ENCODE measurements at regions not wholly inside any gene's neighbourhood (a gene's known extent, or its start where the extent isn't known, plus 50 kb on each side); places are given as distances from the start of the nearest gene placed in this dataset.

- TF ChIP-seq, protein P1, sequence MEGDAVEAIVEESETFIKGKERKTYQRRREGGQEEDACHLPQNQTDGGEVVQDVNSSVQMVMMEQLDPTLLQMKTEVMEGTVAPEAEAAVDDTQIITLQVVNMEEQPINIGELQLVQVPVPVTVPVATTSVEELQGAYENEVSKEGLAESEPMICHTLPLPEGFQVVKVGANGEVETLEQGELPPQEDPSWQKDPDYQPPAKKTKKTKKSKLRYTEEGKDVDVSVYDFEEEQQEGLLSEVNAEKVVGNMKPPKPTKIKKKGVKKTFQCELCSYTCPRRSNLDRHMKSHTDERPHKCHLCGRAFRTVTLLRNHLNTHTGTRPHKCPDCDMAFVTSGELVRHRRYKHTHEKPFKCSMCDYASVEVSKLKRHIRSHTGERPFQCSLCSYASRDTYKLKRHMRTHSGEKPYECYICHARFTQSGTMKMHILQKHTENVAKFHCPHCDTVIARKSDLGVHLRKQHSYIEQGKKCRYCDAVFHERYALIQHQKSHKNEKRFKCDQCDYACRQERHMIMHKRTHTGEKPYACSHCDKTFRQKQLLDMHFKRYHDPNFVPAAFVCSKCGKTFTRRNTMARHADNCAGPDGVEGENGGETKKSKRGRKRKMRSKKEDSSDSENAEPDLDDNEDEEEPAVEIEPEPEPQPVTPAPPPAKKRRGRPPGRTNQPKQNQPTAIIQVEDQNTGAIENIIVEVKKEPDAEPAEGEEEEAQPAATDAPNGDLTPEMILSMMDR (IDR thresholded peaks at IDR 0.05; ENCODE audit: insufficient read depth, low read length, severe bottlenecking) = no peak
- Histone ChIP-seq H3K27me3 (ENCODE audit: control insufficient read depth, insufficient read depth, low read length) (no peaks in the 10 kb centered on the region), H3K36me3 (ENCODE audit: control insufficient read depth, insufficient read depth, low read length) (no peaks in the 10 kb centered on the region), H3K4me3 (ENCODE audit: low read depth, low read length) (no peak overlapping the region)
- no peak for FAIRE-seq
- DNase-seq (ENCODE audit: low read depth) = no peak
Observed at GRCh38 chr1:2966449-2967328, 54.6 kb upstream of the ACTRT2 start.

DNA sequence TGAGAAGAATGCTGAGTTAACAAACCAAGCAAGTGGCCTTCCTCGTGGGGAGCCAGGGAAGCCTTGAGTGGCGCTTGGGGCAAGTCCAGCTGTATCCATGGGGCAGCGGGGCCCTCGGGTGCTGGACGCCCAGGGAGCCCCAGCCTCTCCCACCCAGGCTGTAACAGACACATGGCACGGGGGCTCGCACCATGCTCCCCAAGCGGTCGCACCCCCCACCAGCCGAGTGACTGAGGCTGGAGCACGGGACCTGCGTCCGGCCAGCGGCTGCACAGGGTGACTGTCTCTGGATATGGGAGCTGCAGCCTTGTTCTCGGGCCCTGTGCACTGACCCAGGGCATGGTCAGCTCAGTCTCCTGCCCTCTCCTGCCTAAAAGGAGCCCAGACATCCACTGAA lies 53.9 kb upstream of the ACTRT2 start:
- FAIRE-seq (no peak), DNase-seq (ENCODE audit: low read depth) (no peak)
- H3K27me3 ChIP-seq (ENCODE audit: control insufficient read depth, insufficient read depth, low read length) = no peaks in the 10 kb centered on the region
- TF ChIP-seq, protein P1 (IDR thresholded peaks at IDR 0.05; ENCODE audit: insufficient read depth, low read length, severe bottlenecking) = no peak
- no peaks in the 10 kb centered on the region for H3K36me3 ChIP-seq (ENCODE audit: control insufficient read depth, insufficient read depth, low read length)
- no peak overlapping the region for H3K4me3 ChIP-seq (ENCODE audit: low read depth, low read length)

GRCh38 chr1:2967881-2968280 lies 53.4 kb upstream of the ACTRT2 start:
- H3K27me3 ChIP-seq (ENCODE audit: control insufficient read depth, insufficient read depth, low read length) = no peaks in the 10 kb centered on the region
- DNase-seq (ENCODE audit: low read depth) = no peak
- no peak for FAIRE-seq
- H3K4me3 ChIP-seq (ENCODE audit: low read depth, low read length) = no peak overlapping the region
- TF ChIP-seq, protein P1 (IDR thresholded peaks at IDR 0.05; ENCODE audit: insufficient read depth, low read length, severe bottlenecking) = no peak
- H3K36me3 ChIP-seq (ENCODE audit: control insufficient read depth, insufficient read depth, low read length) = no peaks in the 10 kb centered on the region

DNA sequence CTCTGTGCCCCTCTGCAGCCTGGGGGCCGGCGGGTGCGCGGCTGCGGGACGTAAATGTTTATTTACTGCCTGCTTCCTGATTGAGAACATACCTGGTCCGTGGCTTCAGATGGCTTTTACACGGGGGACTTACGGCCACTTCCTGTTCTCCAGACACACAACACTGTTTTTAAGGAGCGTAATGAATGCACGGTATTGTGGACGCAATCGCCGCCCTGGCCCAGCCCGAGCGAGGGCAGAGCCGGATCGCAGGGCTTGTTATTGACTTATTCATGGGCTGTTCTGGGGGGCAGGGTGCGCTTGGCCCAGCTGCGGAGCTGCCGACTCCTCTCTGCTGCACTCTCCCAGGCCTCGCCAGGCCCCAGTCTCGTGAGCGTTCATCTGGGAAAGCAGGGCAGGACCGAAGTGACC lies 52.8 kb upstream of the ACTRT2 start:
- DNase-seq (ENCODE audit: low read depth) (no peak), FAIRE-seq (no peak)
- no peaks in the 10 kb centered on the region for H3K27me3 ChIP-seq (ENCODE audit: control insufficient read depth, insufficient read depth, low read length)
- TF ChIP-seq, protein P1 (IDR thresholded peaks at IDR 0.05; ENCODE audit: insufficient read depth, low read length, severe bottlenecking) = no peak
- H3K36me3 ChIP-seq (ENCODE audit: control insufficient read depth, insufficient read depth, low read length) = no peaks in the 10 kb centered on the region
- no peak overlapping the region for H3K4me3 ChIP-seq (ENCODE audit: low read depth, low read length)

DNA sequence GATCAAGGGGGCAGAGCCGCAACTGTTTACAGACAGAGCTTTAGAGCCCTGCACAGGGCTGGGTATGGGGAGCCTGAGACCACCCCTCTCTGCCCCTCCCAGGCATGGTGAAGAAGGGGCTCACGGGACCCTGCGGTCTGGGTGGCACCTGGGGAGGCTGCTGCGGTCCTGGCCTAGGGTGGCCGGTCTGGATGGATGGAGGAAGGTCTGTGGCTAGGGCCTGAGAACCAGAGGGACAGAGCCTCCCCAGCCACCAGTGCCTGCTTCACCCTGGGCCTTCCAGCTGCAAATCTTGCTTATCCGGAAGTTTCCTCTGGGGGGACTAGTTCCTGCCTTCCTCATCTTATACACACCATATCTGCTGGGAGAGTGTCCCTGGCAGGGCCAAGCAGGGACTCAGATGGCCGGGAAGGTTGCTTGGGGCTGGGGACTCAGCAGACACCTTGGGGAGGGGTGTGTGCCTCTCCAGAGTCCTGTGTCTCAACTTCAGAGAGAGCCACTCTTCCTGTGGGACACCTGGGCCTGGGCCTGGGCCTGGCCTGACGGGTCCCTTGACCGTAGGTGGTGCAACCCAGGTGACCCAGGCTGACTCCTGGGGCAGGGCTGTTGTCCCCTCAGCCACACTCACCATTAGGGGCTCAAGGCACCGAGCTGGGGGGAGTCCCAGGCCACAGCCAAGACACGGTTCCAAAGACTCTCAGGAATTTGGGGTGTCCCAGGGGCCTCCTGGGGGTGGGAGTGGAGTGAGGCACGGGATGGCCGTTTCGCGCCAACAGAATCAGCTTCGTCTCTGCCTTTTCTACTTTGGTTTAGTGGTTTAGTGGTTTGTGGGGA lies 52.0 kb upstream of the ACTRT2 start:
- Histone ChIP-seq H3K4me3 (ENCODE audit: low read depth, low read length) (no peak overlapping the region), H3K27me3 (ENCODE audit: control insufficient read depth, insufficient read depth, low read length) (no peaks in the 10 kb centered on the region), H3K36me3 (ENCODE audit: control insufficient read depth, insufficient read depth, low read length) (no peaks in the 10 kb centered on the region)
- TF ChIP-seq, protein P1 (IDR thresholded peaks at IDR 0.05; ENCODE audit: insufficient read depth, low read length, severe bottlenecking) = no peak
- DNase-seq (ENCODE audit: low read depth) (no peak), FAIRE-seq (no peak)
